HG02981 (cell line): ENCODE measurements at regions not wholly inside any gene's neighbourhood (a gene's known extent, or its start where the extent isn't known, plus 50 kb on each side); places are given as distances from the start of the nearest gene placed in this dataset.

Experiments used
- ATAC-seq: cut with Tn5 transposase; IDR thresholded peaks from one replicate; pipeline ENCODE4 v1.9.1; 2021; ENCODE audit warnings: mild to moderate bottlenecking, moderate library complexity; ENCODE audit not compliant: unreplicated experiment

DNA sequence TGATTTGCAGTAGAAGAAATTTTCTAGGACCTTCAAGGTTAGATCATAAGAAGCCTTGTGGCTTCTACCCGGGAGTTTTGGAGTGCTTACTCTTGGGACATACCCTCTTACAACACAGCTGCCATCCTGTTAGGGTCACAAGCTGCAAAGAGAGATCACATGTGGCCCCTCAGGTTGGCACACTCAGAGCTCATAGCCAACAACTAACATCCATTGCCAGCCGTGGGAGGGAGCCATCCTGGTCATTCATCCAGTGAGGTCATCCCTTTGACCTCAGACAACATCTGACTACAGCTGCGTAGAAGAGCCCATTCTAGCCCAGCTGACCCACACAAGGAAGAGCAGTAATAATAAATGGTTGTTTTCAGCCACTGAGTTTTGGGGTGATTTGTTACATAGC is 76.9 kb upstream of the NABP1 start:
- ATAC-seq: no peak

DNA sequence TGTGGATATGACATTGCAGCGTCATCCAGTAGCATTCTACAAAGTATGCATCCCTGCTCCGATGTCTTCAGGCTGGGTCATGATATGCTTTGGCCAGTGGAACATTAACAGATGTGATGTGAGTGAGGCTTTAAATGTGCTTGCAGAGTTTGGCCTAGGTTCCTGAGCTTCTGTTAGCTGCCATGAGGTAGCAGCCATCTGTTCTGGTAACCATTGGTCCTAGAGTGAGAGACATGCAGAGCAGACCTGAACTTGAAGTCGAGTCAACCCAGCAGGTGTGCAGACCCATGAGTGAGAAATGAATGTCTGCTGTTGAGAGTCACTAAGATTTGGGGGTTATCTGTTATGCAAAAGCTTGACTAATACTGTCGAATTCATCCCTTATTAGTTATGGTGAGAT is 73.8 kb upstream of the NABP1 start:
- no peak for ATAC-seq

DNA sequence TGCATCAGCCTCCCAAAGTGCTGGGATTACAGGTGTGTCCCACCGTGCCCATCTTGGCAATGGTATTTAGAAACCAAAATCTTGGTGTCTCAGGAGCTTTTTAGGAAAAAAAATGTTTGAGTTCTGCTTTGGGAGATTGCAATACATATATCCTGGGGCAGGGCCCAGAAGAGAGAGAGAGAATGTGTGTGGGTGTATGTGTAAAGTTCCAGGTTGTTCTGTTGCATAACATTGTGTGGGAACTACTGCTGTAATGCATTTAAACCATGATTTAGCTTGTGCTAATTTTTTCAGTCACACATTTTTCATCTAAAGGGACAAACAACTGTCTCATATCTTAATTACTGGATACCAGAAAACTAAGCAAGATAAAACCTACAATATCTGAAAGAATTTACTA is 70.8 kb upstream of the NABP1 start:
- no peak for ATAC-seq

DNA sequence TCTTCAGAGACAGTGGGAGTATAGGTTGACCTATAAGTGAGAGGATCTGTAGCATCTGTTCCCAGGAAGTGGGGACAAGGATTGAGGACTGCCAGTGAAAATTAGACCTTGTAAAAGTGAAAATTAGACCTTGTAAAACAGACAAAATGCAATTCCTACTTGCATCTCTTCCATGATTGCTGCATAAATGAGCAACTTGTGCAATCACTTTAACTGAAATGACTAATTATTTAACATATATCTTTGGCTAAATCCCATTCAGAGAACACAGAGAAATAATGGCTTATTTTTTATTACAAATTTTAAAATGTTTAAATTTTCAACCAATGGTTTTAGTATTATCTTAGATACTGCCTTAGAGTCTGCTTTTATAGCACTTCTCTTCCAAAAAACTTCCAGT is 67.2 kb upstream of the NABP1 start:
- no peak for ATAC-seq

DNA sequence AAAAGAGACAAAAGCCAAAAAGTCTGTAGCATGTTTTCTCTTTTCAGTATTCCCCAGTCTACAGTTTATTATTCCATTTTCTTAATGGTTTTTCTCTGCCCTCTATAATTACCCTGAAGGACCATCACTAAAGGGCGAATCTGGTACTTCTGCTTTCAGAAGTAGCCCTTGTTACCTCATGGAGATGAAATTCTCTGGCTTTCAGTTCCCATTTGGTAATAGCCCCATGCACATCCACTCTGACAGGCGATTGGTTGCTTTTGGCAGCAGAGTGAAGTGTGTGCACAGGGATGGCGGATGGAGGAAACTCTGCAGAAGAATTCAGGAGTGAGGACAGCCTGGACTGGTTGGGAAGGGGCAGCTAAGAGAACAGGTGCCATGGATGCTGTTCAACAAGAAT is 66.3 kb upstream of the NABP1 start:
- peak; percentile 99 for ATAC-seq

- ATAC-seq: no peak
These were observed 65.4 kb upstream of the NABP1 start for GRCh38 chr2:191612496-191612895.

DNA sequence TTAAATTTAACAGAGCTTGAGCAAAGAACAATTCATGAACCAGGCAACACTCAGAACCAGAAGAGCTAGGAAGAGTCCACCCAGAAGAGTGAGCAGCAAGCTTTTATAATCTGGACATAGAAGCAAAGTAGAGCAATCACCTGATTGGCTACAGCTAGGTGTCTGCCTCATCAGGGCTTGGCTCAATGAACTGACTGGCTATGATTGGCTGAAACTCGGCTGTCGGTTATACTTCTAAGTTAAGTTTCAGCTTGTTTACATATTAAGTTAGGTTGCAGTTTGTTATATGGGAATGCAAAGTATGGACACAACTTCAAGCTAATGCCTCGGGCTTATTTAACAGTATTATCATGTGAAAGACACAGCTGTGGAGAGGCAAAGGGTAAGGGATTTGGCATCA is 63.2 kb upstream of the NABP1 start:
- ATAC-seq: no peak

- no peak for ATAC-seq
These were observed 62.3 kb upstream of the NABP1 start for GRCh38 chr2:191615596-191615995.

DNA sequence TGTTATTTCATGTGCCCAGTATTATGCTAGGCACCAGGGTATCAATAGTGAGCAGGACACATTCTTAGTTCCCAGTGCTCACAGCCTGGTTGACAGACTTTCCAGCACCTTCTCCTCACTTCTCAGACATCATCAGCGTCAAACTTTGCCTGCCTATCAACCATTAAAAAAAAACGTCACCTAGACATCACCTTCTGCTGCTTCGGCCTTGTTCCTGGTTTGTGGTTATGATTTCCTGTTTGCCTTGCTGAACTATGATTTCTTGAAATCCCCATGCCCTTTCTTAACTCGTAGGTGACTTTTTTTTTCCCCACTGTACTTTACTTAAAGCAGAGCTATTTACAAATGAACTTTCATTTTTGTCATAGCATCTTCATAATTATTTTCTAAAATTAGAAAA is 60.4 kb upstream of the NABP1 start:
- ATAC-seq: peak; percentile 82

- ATAC-seq: no peak
These were observed 59.7 kb upstream of the NABP1 start for GRCh38 chr2:191618046-191618780.

GRCh38 chr2:191618786-191619185 is 59.1 kb upstream of the NABP1 start:
- ATAC-seq: no peak

GRCh38 chr2:191620144-191620543 is 57.8 kb upstream of the NABP1 start:
- ATAC-seq: no peak

- no peak for ATAC-seq
These were observed 55.3 kb upstream of the NABP1 start for GRCh38 chr2:191622374-191623320.

DNA sequence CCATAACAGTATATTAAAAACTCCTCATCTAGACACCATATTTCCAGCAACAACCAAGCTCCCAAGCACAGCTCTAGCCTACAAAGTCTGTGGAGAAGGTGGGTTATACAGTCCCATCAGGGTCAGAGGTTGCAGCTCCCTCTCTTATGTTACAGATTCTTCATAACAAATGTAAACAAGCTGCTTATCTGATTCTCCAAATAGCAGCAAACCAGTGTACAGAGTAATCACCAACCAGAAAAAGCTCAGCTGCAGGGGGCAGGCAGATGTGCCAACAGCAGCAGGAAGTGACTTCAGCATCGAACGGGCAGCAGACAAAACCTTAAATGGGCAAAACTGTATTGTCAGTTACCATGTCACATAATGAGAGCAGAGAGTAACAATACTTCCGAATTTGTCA is 52.9 kb upstream of the NABP1 start:
- ATAC-seq: peak; percentile 64

DNA sequence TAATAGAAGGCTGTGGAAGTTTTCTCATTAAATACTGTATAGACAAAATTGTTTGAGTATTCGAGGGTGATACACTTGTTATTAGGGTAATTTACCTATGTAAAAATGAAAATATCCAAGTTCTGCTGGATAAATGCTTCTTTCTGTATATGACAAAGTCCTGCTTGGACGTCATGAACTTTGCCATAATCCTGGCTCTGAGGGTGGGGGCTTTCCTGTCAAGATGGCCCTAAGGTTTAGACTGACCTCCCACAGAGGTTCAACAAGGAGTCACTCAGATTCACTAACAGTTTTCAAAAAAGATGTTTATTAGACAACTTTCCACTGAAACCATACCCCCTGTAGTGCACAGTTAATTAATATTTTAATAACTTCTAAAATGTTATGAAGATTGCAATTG is 52.5 kb upstream of the NABP1 start:
- no peak for ATAC-seq

- no peak for ATAC-seq
These were observed 51.3 kb upstream of the NABP1 start for GRCh38 chr2:191626497-191627151.

DNA sequence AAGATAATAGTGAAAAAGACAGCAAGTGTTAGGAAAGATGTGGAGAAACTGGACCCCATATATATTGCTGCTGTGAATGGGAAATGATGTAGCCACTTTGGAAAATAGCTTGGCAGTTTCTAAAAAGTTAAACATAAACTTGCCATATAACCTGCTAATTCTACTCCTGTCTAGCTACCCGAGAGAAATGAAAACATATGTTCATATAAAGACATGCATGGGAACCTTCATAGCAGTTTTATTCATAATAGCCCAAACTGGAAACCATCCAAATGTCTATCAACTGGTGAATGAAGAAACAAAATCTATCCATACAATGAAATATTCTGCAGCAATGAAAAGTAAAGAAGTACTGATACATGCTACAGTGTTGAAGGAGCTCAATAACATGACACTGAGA is 50.4 kb upstream of the NABP1 start:
- no peak for ATAC-seq
